NT2/D1 (cell line): ENCODE measurements at regions not wholly inside any gene's neighbourhood (a gene's known extent, or its start where the extent isn't known, plus 50 kb on each side); places are given as distances from the start of the nearest gene placed in this dataset.

ENCODE experiments used
- SUZ12 ChIP-seq: IDR thresholded peaks from 2 replicates; pipeline ENCODE4 v1.6.1; 2011; ENCODE audit not compliant: insufficient read length, insufficient read depth; ENCODE audit errors: extremely low read depth
- ZNF274 ChIP-seq: IDR thresholded peaks from 2 replicates; pipeline ENCODE4 v1.6.1; 2011; ENCODE audit warnings: mild to moderate bottlenecking, low read depth, low read length

DNA sequence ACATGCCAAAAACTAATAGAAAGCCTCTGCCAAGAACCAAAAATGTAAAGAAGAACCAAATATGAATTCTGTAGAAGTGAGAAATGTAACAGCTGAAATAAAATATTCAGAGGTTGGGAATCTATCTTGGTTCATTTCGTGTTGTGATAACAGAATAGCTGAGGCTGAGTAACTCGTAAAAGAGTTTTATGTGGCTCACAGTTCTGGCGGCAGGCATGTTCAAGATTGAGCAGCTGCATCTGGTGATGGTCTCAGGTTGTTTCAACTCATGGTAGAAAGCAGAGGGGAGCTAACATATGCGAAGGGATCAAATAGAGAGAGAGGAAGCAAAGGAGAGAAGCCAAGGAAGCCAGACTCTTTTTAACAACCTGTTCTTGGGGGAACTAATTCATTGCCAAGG lies 717.2 kb downstream of the TNS3 start:
- TF ChIP-seq ZNF274: no peak
- TF ChIP-seq SUZ12: no peak
